Hematopoietic multipotent progenitor cell (in vitro differentiated cells): ENCODE measurements at regions not wholly inside any gene's neighbourhood (a gene's known extent, or its start where the extent isn't known, plus 50 kb on each side); places are given as distances from the start of the nearest gene placed in this dataset.
"Not testable (repeated sequence)": the region's sequence is repeated elsewhere in the genome, so short reads cannot be mapped to it uniquely, and the experiment has no call there.

Experiments used
- DNase-seq, 3 donors: peaks; one replicate each; pipeline ENCODE4 v3.0.0-alpha.2; 2011 to 2015; ENCODE audit warnings: low read depth in 2 of 3, low spot score in 2 of 3

- no peak for DNase-seq
Measured at GRCh38 chr3:137294139-137294538, 336.4 kb downstream of the IL20RB start.

DNA sequence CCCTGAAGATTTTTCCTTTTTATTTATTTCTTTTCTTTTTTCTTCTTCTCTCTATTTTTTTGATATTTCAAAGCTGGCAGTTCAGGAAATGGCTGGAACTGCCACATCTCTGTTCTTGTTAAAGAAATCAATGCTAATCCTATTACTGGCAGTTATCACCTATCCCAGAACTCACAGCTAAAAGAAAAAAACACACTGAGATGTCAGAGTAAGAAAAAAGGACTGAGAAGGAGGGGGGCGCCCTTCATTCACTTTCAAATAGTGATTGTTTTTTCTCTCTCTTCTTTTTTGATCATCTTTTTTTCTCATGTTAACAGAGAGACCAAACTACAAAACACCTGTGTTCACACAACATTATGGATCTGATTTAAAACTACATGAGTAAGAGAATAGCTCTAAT is 337.1 kb downstream of the IL20RB start:
- DNase-seq: no peak

DNA sequence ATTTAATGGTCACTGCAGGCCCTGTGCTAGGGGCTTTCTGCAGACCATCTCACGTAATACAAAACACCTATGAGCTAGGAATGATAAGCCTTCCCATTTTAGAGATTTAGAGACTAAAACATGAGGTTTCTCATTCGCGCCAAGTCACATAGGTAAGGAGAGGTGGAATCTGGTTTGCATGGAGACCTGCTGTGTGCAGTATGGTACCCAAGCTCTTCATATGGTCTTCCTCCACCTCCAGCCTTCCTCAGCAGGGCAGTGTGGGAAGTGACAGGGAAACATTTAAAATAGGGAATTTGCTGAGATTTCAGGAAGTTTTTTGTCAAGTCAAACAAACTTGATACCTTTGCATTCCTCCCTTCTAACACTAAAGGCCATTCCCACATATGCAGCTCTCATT is 337.6 kb downstream of the IL20RB start:
- no peak for DNase-seq

GRCh38 chr3:137296116-137296515 is 338.3 kb downstream of the IL20RB start:
- no peak for DNase-seq

GRCh38 chr3:137297770-137298169 is 340.0 kb downstream of the IL20RB start:
- DNase-seq: no peak

GRCh38 chr3:137300703-137301102 is 342.9 kb downstream of the IL20RB start:
- no peak for DNase-seq

GRCh38 chr3:137304313-137305056 is 346.7 kb downstream of the IL20RB start:
- no peak for DNase-seq

GRCh38 chr3:137324114-137324513 is 366.3 kb downstream of the IL20RB start:
- no peak for DNase-seq

GRCh38 chr3:137325170-137325569 is 367.4 kb downstream of the IL20RB start:
- DNase-seq: no peak

- DNase-seq: no peak
Measured at GRCh38 chr3:137325934-137326333, 368.2 kb downstream of the IL20RB start.

GRCh38 chr3:137329594-137329993 is 371.8 kb downstream of the IL20RB start:
- DNase-seq: no peak

- no peak for DNase-seq
Measured at GRCh38 chr3:137330246-137330645, 372.5 kb downstream of the IL20RB start.

- DNase-seq: no peak
Measured at GRCh38 chr3:137332297-137332696, 374.5 kb downstream of the IL20RB start.

DNA sequence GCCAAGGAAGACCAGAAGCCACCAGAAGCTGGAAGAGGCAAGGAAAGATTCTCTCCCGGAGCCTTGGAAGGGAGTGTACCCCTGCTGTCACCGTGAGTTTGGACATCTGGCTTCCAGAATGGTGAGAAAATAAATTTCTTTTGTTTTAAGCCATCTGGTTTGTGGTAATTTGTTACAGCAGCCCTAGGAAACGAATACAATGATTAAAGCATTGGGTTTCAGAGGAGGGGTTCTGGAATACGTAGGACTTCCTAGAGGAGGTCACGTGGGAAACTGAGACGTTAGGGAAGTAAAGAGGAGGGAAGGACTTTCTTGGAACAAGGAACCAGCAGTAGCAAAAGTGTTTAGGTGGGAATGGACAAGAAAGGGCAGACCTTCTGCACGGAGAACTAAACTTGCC is 377.7 kb downstream of the IL20RB start:
- DNase-seq: no peak

- DNase-seq: not testable (repeated sequence)
Measured at GRCh38 chr3:137338400-137338799, 380.6 kb downstream of the IL20RB start.

DNA sequence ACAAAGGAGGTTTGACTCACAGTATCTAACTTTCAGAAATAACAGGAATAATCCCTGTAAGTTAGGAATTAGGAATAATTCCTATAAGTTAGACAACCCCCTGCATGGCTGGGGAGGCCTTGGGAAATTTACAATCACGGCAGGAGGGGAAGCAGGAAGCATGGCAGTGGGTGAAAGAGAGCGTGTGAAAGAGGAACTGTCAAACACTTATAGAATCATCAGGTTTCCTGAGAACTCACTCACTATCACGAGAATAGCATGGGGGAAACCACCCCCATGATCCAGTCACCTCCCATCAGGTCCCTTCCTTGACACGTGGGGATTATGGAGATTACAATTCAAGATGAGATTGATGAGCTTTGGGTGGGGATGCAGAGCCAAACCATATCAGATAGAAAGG is 385.5 kb downstream of the IL20RB start:
- DNase-seq: no peak

DNA sequence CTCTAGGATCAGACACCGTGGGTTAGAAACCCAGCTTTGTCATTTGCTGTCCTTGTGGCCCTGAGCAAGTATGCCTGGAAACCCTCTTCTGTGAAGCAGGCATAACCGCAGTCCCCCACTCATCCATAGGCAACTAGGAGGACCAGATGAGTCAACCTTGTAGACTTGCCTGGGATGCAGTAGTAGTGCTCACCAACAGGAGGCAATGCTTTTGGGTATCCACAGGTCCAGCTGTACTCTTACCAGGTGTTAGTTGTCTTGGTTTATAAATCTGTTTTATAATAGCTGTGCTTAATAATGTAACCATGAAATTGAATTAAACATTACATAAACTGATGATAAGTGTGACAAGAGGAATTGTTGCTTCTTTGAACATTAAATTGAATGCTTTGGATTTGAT is 389.3 kb downstream of the IL20RB start:
- no peak for DNase-seq

DNA sequence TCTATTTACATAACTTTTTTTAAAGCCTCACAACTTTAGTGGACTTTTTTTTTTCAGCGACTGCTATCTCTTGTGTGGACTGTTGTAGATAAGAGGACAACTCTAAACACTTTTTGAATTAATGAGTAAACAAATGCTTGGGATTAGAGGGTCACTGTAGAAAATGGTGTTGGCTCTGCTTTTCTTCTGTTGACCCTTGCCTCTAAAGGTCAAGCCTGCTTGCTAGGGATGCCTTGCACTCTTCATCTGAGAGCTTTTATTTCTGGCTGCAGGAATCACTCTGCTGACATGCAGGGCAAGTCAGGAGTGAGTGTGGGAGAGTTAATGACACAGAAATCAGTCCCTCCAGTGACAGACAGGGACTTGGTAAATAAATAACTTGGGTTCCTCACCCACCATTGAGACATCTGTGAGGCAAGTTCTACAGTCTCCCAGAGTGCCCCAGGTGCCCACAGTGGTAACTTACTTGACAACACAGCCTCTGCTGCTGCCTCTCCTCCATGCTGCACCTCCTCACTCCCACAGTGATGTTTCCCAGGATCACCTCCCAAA is 390.1 kb downstream of the IL20RB start:
- no peak for DNase-seq

- DNase-seq: no peak
Measured at GRCh38 chr3:137348936-137349335, 391.2 kb downstream of the IL20RB start.

- no peak for DNase-seq
Measured at GRCh38 chr3:137349557-137350348, 392.0 kb downstream of the IL20RB start.

GRCh38 chr3:137360531-137361201 is 402.9 kb downstream of the IL20RB start:
- no peak for DNase-seq
